Sigmoid colon (tissue), 4 donors: ENCODE measurements at regions not wholly inside any gene's neighbourhood (a gene's known extent, or its start where the extent isn't known, plus 50 kb on each side); places are given as distances from the start of the nearest gene placed in this dataset.

ENCODE experiments used
- EP300 ChIP-seq, 4 donors: sonication (generic); formaldehyde crosslinking; IDR thresholded peaks; one replicate each; pipeline ENCODE4 v1.6.1; 2017; ENCODE audit warnings: antibody characterized with exemption in 4 of 4
- POLR2A ChIP-seq, 2 donors: fragments of 450-650 bp; IDR thresholded peaks; one replicate each; pipeline ENCODE4 v1.6.1; 2016; ENCODE audit warnings: antibody characterized with exemption in 2 of 2, mild to moderate bottlenecking in 2 of 2, moderate library complexity in 2 of 2
- TF ChIP-seq, protein P1 (sequence below), 4 experiments: fragments of 450-650 bp in 3 of 4; fragments of 200-600 bp in 1 of 4; IDR thresholded peaks; one replicate each; pipeline ENCODE4 v1.5.1; 2016 to 2019; ENCODE audit warnings: antibody characterized with exemption in 4 of 4, mild to moderate bottlenecking in 3 of 4, moderate library complexity in 2 of 4

DNA sequence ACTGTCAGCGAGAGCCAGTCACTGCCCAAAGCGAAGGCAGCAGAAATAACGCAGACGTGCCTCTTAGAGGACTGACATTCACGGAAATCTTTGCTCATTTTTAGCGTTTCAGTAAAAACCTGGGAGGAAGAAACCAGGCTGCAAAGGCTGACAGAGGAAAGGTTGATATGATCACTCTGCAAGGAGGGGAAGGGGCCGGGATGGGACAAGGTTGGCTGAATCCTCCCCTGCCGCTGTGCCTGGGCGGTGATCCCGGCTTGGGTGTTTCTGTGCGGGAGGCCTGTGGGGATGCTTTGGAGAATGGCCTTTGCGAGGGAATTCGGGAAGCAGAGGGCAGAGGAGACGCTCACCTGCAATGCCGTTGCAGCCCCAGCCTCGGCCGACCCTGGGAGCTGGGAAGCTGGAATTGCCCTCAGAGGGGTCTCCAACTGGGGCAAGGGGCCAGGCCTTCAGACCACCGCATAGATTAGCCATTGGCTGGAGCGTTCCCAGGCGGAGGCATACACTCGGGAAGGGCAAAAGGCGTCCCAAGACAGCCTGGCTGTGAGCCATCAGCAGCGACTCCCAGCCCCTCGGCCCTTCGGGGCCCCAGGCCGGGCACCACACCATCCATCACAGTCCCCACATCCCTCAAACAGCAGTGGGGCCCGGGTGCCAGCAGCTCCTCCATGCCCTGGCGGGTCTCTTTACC lies 111.7 kb upstream of the GPC1 start:
- no peak for TF ChIP-seq EP300 (IDR thresholded peaks at IDR 0.05)
- TF ChIP-seq, protein P1, sequence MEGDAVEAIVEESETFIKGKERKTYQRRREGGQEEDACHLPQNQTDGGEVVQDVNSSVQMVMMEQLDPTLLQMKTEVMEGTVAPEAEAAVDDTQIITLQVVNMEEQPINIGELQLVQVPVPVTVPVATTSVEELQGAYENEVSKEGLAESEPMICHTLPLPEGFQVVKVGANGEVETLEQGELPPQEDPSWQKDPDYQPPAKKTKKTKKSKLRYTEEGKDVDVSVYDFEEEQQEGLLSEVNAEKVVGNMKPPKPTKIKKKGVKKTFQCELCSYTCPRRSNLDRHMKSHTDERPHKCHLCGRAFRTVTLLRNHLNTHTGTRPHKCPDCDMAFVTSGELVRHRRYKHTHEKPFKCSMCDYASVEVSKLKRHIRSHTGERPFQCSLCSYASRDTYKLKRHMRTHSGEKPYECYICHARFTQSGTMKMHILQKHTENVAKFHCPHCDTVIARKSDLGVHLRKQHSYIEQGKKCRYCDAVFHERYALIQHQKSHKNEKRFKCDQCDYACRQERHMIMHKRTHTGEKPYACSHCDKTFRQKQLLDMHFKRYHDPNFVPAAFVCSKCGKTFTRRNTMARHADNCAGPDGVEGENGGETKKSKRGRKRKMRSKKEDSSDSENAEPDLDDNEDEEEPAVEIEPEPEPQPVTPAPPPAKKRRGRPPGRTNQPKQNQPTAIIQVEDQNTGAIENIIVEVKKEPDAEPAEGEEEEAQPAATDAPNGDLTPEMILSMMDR (IDR thresholded peaks at IDR 0.05), result no peak
- no peak for TF ChIP-seq POLR2A (IDR thresholded peaks at IDR 0.05)
